Body of pancreas (tissue), 4 donors: ENCODE measurements at regions not wholly inside any gene's neighbourhood (a gene's known extent, or its start where the extent isn't known, plus 50 kb on each side); places are given as distances from the start of the nearest gene placed in this dataset.

ENCODE experiments used
- ATAC-seq: fragments of 150-250 bp; one replicate; pipeline ENCODE4 v1.9.1; 2016
- DNase-seq, 4 donors: peaks; one replicate each; pipeline ENCODE4 v3.0.0-alpha.2; 2019
- H3K27ac ChIP-seq, 4 donors: fragments of 200-600 bp; sonication (generic); 1 replicate in 3 of 4; 2 replicates in 1 of 4; pipeline versions ENCODE4 v1.5.1 to v1.6.1; 2016 to 2019; ENCODE audit warnings: mild to moderate bottlenecking in 1 of 4, mixed read lengths in 1 of 4, moderate library complexity in 1 of 4
- H3K27me3 ChIP-seq, 2 donors: fragments of 200-600 bp; sonication (generic); one replicate each; pipeline ENCODE4 v1.6.0; 2016; ENCODE audit warnings: mild to moderate bottlenecking in 1 of 2
- H3K36me3 ChIP-seq, 2 donors: fragments of 200-600 bp; sonication (generic); replicated peaks in 1 of 2; 2 replicates each; pipeline ENCODE4 v1.5.1; 2016; ENCODE audit warnings: low read depth in 2 of 2; ENCODE audit not compliant: insufficient read depth in 1 of 2
- H3K4me1 ChIP-seq: fragments of 200-600 bp; sonication (generic); one replicate; pipeline ENCODE4 v1.6.0; 2016
- H3K4me3 ChIP-seq, 2 donors: fragments of 200-600 bp; sonication (generic); 1 replicate in 1 of 2; 2 replicates in 1 of 2; pipeline ENCODE4 v1.5.1; 2016 to 2019
- H3K9me3 ChIP-seq, 3 donors: fragments of 200-600 bp; sonication (generic); 1 replicate in 2 of 3; 2 replicates in 1 of 3; pipeline ENCODE4 v1.5.1; 2016
- CTCF ChIP-seq, 7 experiments: fragments of 450-650 bp in 4 of 7; fragments of 200-600 bp in 3 of 7; sonication (generic) in 3 of 7; IDR thresholded peaks; one replicate each; pipeline ENCODE4 v1.5.1; 2016 to 2019; ENCODE audit warnings: antibody characterized with exemption in 7 of 7
- POLR2A ChIP-seq, 3 donors: fragments of 450-650 bp; IDR thresholded peaks; one replicate each; pipeline ENCODE4 v1.6.1; 2016; ENCODE audit warnings: antibody characterized with exemption in 3 of 3, mild to moderate bottlenecking in 2 of 3
- WGBS, 2 donors: methylation state at CpG; one replicate each; pipeline ENCODE4 v1.1.5; 2017; 5-methylcytosine and 5-hydroxymethylcytosine counted together
- intact Hi-C: fragments of 100-400 bp; cut with DNase I; formaldehyde crosslinking; loops from one replicate; pipeline ENCODE4 v1.15.1; 2023

GRCh38 chr1:114215436-114215835 lies 61.8 kb upstream of the SYT6 start:
- DNase-seq (no peak), ATAC-seq (peak; percentile 31)
- Histone ChIP-seq H3K4me3 (no peak overlapping the region), H3K27me3 (no peaks in the 10 kb centered on the region), H3K9me3 (no peaks in the 10 kb centered on the region), H3K36me3 (no peaks in the 10 kb centered on the region), H3K4me1 (no peaks in the 10 kb centered on the region), H3K27ac (peak overlapping the region in 2 of 4 donors; percentile 1 to 39)
- 29 to 64% methylated on average over 4 of the region's 4 CpGs for WGBS, 2 donors
- TF ChIP-seq CTCF (IDR thresholded peaks at IDR 0.05): peak in 4 of 7 experiments; percentile 14 to 39 (median 26)
- no peak for TF ChIP-seq POLR2A (IDR thresholded peaks at IDR 0.05)
- intact Hi-C loops: no loop called here

- ATAC-seq (no peak), DNase-seq (no peak)
- H3K4me1 ChIP-seq: no peaks in the 10 kb centered on the region
- no peak overlapping the region for H3K27ac ChIP-seq
- no peaks in the 10 kb centered on the region for H3K36me3 ChIP-seq
- TF ChIP-seq CTCF (IDR thresholded peaks at IDR 0.05) (no peak), POLR2A (IDR thresholded peaks at IDR 0.05) (no peak)
- no peaks in the 10 kb centered on the region for H3K9me3 ChIP-seq
- WGBS, 2 donors: 73 to 78% methylated on average over 1 of the region's 1 CpG
- no peaks in the 10 kb centered on the region for H3K27me3 ChIP-seq
- H3K4me3 ChIP-seq: no peak overlapping the region
- intact Hi-C loops: no loop called here
Measured at GRCh38 chr1:114214016-114214415, 60.3 kb upstream of the SYT6 start.

GRCh38 chr1:114209971-114210370 lies 56.3 kb upstream of the SYT6 start:
- no peak for DNase-seq
- no peak overlapping the region for H3K27ac ChIP-seq
- intact Hi-C loops: no loop called here
- WGBS, 2 donors: 69 to 78% methylated on average over 5 of the region's 5 CpGs
- TF ChIP-seq CTCF (IDR thresholded peaks at IDR 0.05): no peak
- TF ChIP-seq POLR2A (IDR thresholded peaks at IDR 0.05): no peak
- H3K9me3 ChIP-seq: no peaks in the 10 kb centered on the region
- H3K4me1 ChIP-seq: no peaks in the 10 kb centered on the region
- H3K4me3 ChIP-seq: no peak overlapping the region
- H3K27me3 ChIP-seq: no peaks in the 10 kb centered on the region
- no peaks in the 10 kb centered on the region for H3K36me3 ChIP-seq
- ATAC-seq: no peak

- intact Hi-C loops: no loop called here
- no peak for DNase-seq
- no peaks in the 10 kb centered on the region for H3K9me3 ChIP-seq
- no peak for TF ChIP-seq CTCF (IDR thresholded peaks at IDR 0.05)
- no peak for TF ChIP-seq POLR2A (IDR thresholded peaks at IDR 0.05)
- no peaks in the 10 kb centered on the region for H3K4me1 ChIP-seq
- no peaks in the 10 kb centered on the region for H3K27me3 ChIP-seq
- no peak overlapping the region for H3K27ac ChIP-seq
- H3K36me3 ChIP-seq: no peaks in the 10 kb centered on the region
- WGBS, 2 donors: 74 to 84% methylated on average over 4 of the region's 4 CpGs
- no peak for ATAC-seq
- H3K4me3 ChIP-seq: no peak overlapping the region
Measured at GRCh38 chr1:114208714-114209113, 55.0 kb upstream of the SYT6 start.

GRCh38 chr1:114208106-114208505 lies 54.4 kb upstream of the SYT6 start:
- WGBS, 2 donors: 51 to 66% methylated on average over 4 of the region's 4 CpGs
- no peak for ATAC-seq

More at GRCh38 chr1:114208106-114208505, 54.4 kb upstream of the SYT6 start:
- H3K27me3 ChIP-seq: no peaks in the 10 kb centered on the region
- H3K9me3 ChIP-seq: no peaks in the 10 kb centered on the region
- H3K36me3 ChIP-seq: no peaks in the 10 kb centered on the region
- H3K27ac ChIP-seq: no peak overlapping the region
- H3K4me3 ChIP-seq: no peak overlapping the region
- intact Hi-C loops: no loop called here
- no peaks in the 10 kb centered on the region for H3K4me1 ChIP-seq
- TF ChIP-seq CTCF (IDR thresholded peaks at IDR 0.05): no peak
- TF ChIP-seq POLR2A (IDR thresholded peaks at IDR 0.05): no peak
- no peak for DNase-seq
